CD4-positive, alpha-beta T cell (primary cell): ENCODE measurements at regions not wholly inside any gene's neighbourhood (a gene's known extent, or its start where the extent isn't known, plus 50 kb on each side); places are given as distances from the start of the nearest gene placed in this dataset.

Source experiments
- ATAC-seq: fragments of 200-7000 bp; cut with Tn5 transposase; one replicate; pipeline ENCODE4 v1.10.0; 2022; ENCODE audit warnings: mild to moderate bottlenecking; ENCODE audit not compliant: poor library complexity
- CTCF ChIA-PET: fragments of 350-600 bp; sonication (Branson Sonifier 250); formaldehyde crosslinking; loops from one replicate; lab custom pipeline; 2021; ENCODE audit warnings: antibody characterized with exemption, inconsistent platforms; lab: Charles Lee
- POLR2A ChIA-PET: fragments of 350-600 bp; sonication (Branson Sonifier 250); formaldehyde crosslinking; loops from one replicate; lab custom pipeline; 2021; ENCODE audit warnings: antibody characterized with exemption, inconsistent platforms; lab: Charles Lee
- DNase-seq, 14 experiments: peaks; one replicate each; pipeline ENCODE4 v3.0.0-alpha.2; 2013 to 2020; ENCODE audit warnings: mixed read lengths in 2 of 14
- H3K27ac ChIP-seq, 2 donors: one replicate each; pipeline versions ENCODE4 v1.5.1 to v1.7.0; 2013; ENCODE audit warnings: low read length in 2 of 2, low read depth in 1 of 2, mild to moderate bottlenecking in 1 of 2
- H3K27me3 ChIP-seq, 2 experiments: 1 replicate in 1 of 2; 2 replicates in 1 of 2; pipeline versions ENCODE4 v1.6.1 to v1.7.0; 2013; ENCODE audit warnings: low read length in 2 of 2, control low read depth in 1 of 2, mild to moderate bottlenecking in 1 of 2, moderate library complexity in 1 of 2; ENCODE audit not compliant: insufficient read depth in 2 of 2, control insufficient read depth in 1 of 2
- H3K36me3 ChIP-seq: one replicate; pipeline ENCODE4 v1.6.1; 2013; ENCODE audit warnings: low read length, control low read depth; ENCODE audit not compliant: insufficient read depth
- H3K4me1 ChIP-seq: one replicate; pipeline ENCODE4 v1.6.1; 2013; ENCODE audit warnings: low read length, control low read depth; ENCODE audit not compliant: insufficient read depth
- H3K4me3 ChIP-seq: one replicate; pipeline ENCODE4 v1.5.1; 2013; ENCODE audit warnings: mild to moderate bottlenecking, low read length, moderate library complexity
- H3K9me3 ChIP-seq, 2 experiments: 1 replicate in 1 of 2; 2 replicates in 1 of 2; pipeline versions ENCODE4 v1.6.1 to v1.7.0; 2013; ENCODE audit warnings: low read length in 2 of 2, mild to moderate bottlenecking in 2 of 2, control low read depth in 1 of 2, moderate library complexity in 1 of 2; ENCODE audit not compliant: control insufficient read depth in 1 of 2, insufficient read depth in 1 of 2
- H3K27ac Mint-ChIP-seq: one replicate; pipeline ENCODE4 v1.8.0; 2020; ENCODE audit warnings: mixed read lengths
- H3K27me3 Mint-ChIP-seq: one replicate; pipeline ENCODE4 v1.8.0; 2021; ENCODE audit warnings: mixed read lengths
- H3K36me3 Mint-ChIP-seq: one replicate; pipeline ENCODE4 v1.8.0; 2021; ENCODE audit warnings: low read depth, mixed read lengths
- H3K4me1 Mint-ChIP-seq: one replicate; pipeline ENCODE4 v1.8.0; 2021; ENCODE audit warnings: low read depth, mixed read lengths
- H3K4me3 Mint-ChIP-seq: one replicate; pipeline ENCODE4 v1.8.0; 2020; ENCODE audit warnings: mild to moderate bottlenecking, mixed read lengths
- H3K9me3 Mint-ChIP-seq: one replicate; pipeline ENCODE4 v1.8.0; 2020; ENCODE audit warnings: mixed read lengths
- intact Hi-C, 2 experiments: fragments of 100-400 bp; cut with DNase I in 1 of 2; cut with micrococcal nuclease in 1 of 2; formaldehyde crosslinking; loops; one replicate each; pipeline versions ENCODE4 v1.15.1 to v1.9.0; 2023 to 2025; cut with DNase I, micrococcal nuclease
- TF ChIP-seq, protein P1 (sequence below): fragments of 200-600 bp; IDR thresholded peaks from one replicate; pipeline ENCODE4 v1.8.0; 2022; ENCODE audit warnings: antibody characterized with exemption, mild to moderate bottlenecking

DNA sequence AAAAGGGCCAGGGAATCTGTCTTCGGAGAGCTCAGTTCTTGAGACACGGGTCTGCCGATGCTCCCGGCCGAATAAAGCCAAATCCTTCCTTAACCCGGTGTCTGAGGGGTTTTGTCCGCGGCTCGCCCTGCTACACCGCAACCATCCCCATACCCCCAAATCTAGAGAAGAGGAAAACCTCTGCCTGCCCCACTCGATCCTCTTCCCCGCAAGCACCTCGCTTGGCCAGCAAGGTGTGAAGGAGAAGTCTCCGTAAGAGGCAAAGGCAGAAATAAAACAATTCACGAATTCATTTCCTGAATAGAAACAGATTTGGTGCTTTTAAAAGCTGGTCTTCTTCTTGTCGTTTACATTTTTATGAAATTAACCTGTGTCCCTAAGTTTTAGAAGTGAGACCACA, 67.3 kb upstream of the GALNT9 start:
- intact Hi-C loops = no loop called here
- CTCF ChIA-PET = no interaction called here

DNA sequence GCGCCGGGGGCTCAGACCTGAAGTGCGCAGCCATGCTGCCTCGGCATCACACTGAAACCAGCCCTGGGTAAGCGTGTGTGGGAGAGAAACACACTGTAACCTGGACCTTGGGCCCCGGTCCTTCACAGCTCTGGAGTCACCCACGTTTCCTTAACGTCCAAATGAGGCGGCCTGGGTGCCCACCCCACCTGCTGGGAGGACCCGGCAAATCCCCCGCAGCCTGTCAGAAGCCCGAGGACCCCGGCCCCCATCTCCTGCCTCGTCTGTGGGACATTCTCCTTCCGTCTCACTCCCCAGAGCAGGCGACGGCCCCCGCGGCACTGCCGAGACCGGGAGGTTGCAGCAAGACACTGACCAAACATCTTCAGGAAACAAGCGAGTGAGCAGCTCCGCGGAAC, 66.5 kb upstream of the GALNT9 start:
- Histone ChIP-seq H3K36me3 (no peaks in the 10 kb centered on the region), H3K9me3 (peaks cover 0 to 17% of the 10 kb centered on the region in 2 experiments), H3K4me3 (no peak overlapping the region), H3K27ac (no peak overlapping the region), H3K4me1 (no peaks in the 10 kb centered on the region), H3K27me3 (peaks cover 15 to 23% of the 10 kb centered on the region in 2 experiments)
- Mint-ChIP-seq H3K27ac (no peak overlapping the region), H3K4me3 (no peak overlapping the region), H3K9me3 (no peaks in the 10 kb centered on the region), H3K4me1 (no peaks in the 10 kb centered on the region), H3K36me3 (no peaks in the 10 kb centered on the region), H3K27me3 (peaks cover 13% of the 10 kb centered on the region)
- ChIA-PET CTCF (no interaction called here), POLR2A (no interaction called here)
- intact Hi-C loops = no loop called here
- DNase-seq = no peak
- ATAC-seq = no peak
- TF ChIP-seq, protein P1, sequence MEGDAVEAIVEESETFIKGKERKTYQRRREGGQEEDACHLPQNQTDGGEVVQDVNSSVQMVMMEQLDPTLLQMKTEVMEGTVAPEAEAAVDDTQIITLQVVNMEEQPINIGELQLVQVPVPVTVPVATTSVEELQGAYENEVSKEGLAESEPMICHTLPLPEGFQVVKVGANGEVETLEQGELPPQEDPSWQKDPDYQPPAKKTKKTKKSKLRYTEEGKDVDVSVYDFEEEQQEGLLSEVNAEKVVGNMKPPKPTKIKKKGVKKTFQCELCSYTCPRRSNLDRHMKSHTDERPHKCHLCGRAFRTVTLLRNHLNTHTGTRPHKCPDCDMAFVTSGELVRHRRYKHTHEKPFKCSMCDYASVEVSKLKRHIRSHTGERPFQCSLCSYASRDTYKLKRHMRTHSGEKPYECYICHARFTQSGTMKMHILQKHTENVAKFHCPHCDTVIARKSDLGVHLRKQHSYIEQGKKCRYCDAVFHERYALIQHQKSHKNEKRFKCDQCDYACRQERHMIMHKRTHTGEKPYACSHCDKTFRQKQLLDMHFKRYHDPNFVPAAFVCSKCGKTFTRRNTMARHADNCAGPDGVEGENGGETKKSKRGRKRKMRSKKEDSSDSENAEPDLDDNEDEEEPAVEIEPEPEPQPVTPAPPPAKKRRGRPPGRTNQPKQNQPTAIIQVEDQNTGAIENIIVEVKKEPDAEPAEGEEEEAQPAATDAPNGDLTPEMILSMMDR = no peak

More for the DNA sequence above, 67.3 kb upstream of the GALNT9 start:
- Mint-ChIP-seq H3K4me3 (no peak overlapping the region), H3K9me3 (no peaks in the 10 kb centered on the region), H3K36me3 (no peaks in the 10 kb centered on the region), H3K27me3 (peaks cover 11% of the 10 kb centered on the region), H3K4me1 (no peaks in the 10 kb centered on the region), H3K27ac (no peak overlapping the region)
- no peak overlapping the region for H3K27ac ChIP-seq
- POLR2A ChIA-PET = no interaction called here
- H3K4me1 ChIP-seq = no peaks in the 10 kb centered on the region
- peaks cover 0 to 17% of the 10 kb centered on the region in 2 experiments for H3K9me3 ChIP-seq
- ATAC-seq (no peak), DNase-seq (no peak)
- H3K36me3 ChIP-seq = no peaks in the 10 kb centered on the region
- H3K4me3 ChIP-seq = no peak overlapping the region
- TF ChIP-seq, protein P1 = no peak
- peaks cover 17 to 25% of the 10 kb centered on the region in 2 experiments for H3K27me3 ChIP-seq

DNA sequence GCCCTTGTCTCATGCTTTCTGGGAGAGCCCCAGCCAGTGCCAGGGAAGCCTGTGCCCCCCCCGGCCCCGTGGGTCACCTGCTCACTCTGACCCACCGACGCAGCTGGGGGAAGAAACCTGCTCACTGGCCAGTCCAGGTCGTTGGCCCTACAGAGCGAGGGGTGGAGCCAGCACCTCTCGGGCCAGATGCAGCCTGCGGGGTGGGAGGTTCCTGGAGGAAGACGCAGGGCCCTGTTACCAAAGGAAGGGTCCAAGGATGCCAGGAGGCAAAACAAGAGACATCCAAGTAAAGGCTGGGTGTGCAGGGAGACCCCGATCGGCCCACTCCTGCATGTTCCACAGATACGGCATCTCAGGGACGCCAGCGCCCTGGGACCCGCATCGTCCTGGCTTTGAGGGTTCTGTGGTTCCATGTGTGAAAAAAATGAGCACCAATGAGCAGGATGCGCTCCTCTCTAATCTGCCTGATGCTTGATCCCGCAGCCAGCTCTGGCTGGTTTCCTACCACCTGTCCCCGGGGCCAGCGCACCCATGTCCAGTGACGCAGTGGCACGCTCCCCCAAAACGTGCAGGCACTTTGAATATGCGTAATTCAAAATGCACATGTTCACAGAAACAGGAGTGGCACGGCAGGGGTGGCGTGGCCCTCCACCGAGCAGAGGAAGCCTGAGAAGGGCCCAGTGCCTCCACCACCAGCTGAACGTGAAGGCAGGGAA, 66.0 kb upstream of the GALNT9 start:
- Histone ChIP-seq H3K4me3 (no peak overlapping the region), H3K4me1 (no peaks in the 10 kb centered on the region), H3K27me3 (peaks cover 14 to 22% of the 10 kb centered on the region in 2 experiments), H3K9me3 (peaks cover 0 to 17% of the 10 kb centered on the region in 2 experiments), H3K27ac (no peak overlapping the region), H3K36me3 (no peaks in the 10 kb centered on the region)
- DNase-seq (no peak), ATAC-seq (no peak)
- H3K4me1 Mint-ChIP-seq = no peaks in the 10 kb centered on the region
- H3K9me3 Mint-ChIP-seq = no peaks in the 10 kb centered on the region
- intact Hi-C loops = no loop called here
- CTCF ChIA-PET = no interaction called here
- H3K36me3 Mint-ChIP-seq = no peaks in the 10 kb centered on the region
- TF ChIP-seq, protein P1 = no peak
- POLR2A ChIA-PET = no interaction called here
- peaks cover 11% of the 10 kb centered on the region for H3K27me3 Mint-ChIP-seq
- H3K27ac Mint-ChIP-seq = no peak overlapping the region
- no peak overlapping the region for H3K4me3 Mint-ChIP-seq
